GM19463 (cell line): ENCODE measurements at regions not wholly inside any gene's neighbourhood (a gene's known extent, or its start where the extent isn't known, plus 50 kb on each side); places are given as distances from the start of the nearest gene placed in this dataset.

Source experiments
- ATAC-seq: cut with Tn5 transposase; IDR thresholded peaks from one replicate; pipeline ENCODE4 v1.9.1; 2021; ENCODE audit warnings: mild to moderate bottlenecking, moderate library complexity; ENCODE audit not compliant: unreplicated experiment

DNA sequence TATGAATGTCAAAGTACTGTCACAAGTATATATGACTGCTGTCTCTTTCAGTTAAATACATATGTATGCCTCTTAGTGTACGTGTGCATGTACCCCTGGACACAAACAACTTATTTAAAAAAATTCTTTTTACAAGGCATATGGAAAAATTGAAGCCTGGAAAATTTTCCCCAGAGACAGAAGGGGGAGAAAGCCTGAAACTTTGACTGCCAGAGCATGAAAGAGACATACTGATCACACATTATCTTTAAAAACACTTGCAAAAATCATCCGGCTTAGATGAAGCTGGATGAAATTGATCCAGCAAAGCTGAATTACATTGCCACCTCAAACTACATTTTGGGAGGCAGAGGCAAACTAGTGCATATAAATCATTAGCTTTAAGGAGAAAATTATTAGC lies 88.0 kb upstream of the NFIB start:
- ATAC-seq, result no peak

- ATAC-seq, result no peak
Observed at GRCh38 chr9:14400658-14400995, 86.7 kb upstream of the NFIB start.

GRCh38 chr9:14399756-14400657 lies 86.1 kb upstream of the NFIB start:
- ATAC-seq, result no peak

DNA sequence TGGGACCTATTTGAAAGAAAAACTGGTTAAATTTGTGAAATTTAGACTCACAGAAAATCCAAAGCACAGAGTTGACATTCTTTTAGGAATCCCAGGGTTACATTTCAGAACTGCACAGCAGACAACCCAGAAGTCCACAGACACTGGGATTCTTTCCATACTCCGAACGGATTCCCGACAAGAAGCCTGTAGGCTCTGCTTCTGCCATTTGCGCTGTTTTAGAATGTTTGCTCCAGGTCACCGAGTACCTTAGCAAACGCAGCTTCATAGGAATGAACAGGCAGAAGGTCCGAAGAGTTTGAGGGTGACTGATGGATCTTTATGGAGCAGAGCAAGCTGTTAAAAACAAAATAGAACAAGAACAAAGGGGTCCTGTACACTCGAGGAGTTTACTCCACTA lies 84.5 kb upstream of the NFIB start:
- no peak for ATAC-seq

GRCh38 chr9:14396171-14396570 lies 82.2 kb upstream of the NFIB start:
- no peak for ATAC-seq

- ATAC-seq, result no peak
Observed at GRCh38 chr9:14395317-14396082, 81.6 kb upstream of the NFIB start.

DNA sequence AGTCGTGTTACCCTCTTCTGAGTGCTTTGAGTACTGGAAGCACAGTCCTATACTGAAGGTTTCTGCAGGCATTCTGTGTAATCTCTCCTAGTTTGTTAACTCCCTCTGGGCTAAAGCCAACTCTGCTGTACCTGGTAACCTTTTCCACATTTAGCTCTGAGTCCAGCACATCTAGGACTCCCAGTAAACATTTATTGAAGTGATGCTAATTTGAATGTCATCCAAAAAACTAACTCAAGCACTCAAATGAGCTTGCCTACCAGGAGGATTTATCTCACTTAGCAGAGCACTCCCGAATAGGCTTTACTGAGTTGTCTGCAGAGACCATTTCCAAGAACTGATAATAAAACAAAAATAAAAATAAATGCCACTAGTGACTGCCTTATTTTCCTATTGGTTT lies 79.5 kb upstream of the NFIB start:
- ATAC-seq, result no peak

DNA sequence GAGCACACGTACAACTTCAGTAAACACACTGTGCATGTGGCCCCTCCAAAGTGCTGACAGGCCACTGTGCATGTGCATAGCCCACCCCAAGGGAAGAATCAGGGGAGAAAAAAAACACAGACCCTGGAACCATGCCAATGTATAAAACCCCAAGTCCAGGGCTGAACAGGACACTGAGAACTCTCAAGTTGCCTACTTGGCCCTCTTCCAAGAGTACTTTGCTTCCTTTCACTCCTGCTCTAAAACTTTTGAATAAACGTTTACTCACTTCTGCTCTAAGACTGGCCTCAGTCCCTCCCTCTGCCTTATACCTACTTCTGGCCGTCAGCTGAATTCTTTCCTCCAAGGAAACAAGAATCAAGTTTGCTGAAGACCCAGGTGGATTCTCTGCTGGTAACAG lies 77.7 kb upstream of the NFIB start:
- ATAC-seq, result no peak

- ATAC-seq, result no peak
Observed at GRCh38 chr9:14389657-14390056, 75.7 kb upstream of the NFIB start.

DNA sequence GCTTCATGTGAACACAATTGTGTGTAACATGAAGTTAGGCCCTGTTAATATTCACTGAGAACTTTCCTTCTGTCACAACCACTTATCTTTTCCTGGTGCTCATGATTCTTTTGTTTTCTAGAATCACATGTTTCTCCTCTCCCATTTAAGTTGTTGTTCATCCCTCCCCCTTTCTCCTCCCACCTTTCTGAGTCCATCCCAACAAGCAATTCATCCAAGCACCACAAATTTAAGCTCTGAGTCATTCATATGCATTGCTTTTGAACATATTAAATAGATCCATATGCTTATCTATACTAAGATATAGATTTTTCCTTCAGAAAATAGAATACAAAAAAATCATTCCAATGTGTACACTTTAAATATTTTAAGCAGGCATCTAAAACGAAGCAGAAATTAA lies 75.2 kb upstream of the NFIB start:
- no peak for ATAC-seq

GRCh38 chr9:14383773-14384172 lies 69.8 kb upstream of the NFIB start:
- no peak for ATAC-seq

- ATAC-seq, result no peak
Observed at GRCh38 chr9:14383294-14383693, 69.4 kb upstream of the NFIB start.

DNA sequence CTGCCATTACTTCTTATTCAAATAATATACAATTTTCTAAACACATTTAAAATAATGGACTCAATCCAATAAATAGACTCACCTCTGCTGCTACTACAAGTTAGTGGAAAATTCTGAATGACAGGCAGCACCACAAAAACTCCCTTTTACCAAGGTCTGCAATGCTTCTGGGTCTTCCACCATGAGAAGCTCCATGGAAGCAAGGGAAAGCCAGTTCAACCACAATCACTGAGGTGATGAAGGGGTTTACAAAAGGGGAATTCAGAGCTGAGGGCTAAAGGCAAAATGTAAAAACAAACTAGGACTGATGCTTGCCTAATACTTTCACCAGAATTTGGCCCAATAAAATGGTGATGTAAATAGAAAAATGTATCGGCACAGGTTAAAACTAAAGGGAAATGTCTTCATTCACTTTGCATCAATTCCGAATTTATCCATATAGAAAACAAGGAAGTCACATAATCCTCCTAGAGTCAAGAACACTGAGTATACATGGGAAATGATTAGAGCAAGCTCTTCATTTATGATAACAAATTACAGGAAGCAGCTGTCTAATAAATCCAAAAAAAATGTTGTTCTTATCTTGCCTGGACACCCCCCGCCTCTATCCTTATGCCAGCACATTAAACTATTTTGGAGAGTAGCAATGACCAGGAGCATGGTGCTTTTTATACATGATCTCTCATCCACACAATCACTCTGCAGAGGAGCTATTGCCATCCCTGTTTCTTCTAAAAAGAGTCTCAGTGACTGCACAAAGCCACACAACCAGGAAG lies 66.3 kb upstream of the NFIB start:
- no peak for ATAC-seq

- ATAC-seq, result no peak
Observed at GRCh38 chr9:14379280-14379679, 65.3 kb upstream of the NFIB start.

GRCh38 chr9:14373706-14374105 lies 59.8 kb upstream of the NFIB start:
- ATAC-seq, result no peak

DNA sequence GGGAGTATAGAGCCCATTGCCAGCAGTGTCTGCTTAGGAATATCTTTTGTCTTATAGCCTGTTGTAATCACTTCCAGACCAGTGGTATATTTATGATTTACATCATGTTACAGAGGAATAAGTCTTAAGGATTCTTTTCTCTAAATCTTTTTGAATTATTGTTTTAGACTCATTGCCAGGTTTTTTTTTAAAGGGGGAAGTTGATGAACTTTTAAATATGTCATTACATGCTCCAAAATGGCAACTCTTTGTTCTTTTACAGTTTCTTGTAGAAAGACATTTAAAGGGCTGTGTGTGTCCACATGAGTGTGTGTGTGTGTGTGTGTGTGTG lies 59.4 kb upstream of the NFIB start:
- ATAC-seq, result no peak

- ATAC-seq, result no peak
Observed at GRCh38 chr9:14372437-14373335, 58.7 kb upstream of the NFIB start.

- no peak for ATAC-seq
Observed at GRCh38 chr9:14369011-14369410, 55.1 kb upstream of the NFIB start.

GRCh38 chr9:14366076-14366475 lies 52.1 kb upstream of the NFIB start:
- ATAC-seq, result no peak

GRCh38 chr9:14365670-14366069 lies 51.7 kb upstream of the NFIB start:
- no peak for ATAC-seq
